ENCODE measurements at regions not wholly inside any gene's neighbourhood (a gene's known extent, or its start where the extent isn't known, plus 50 kb on each side); places are given as distances from the start of the nearest gene placed in this dataset.

GRCh38 chr18:70662588-70662987 lies 373.7 kb downstream of the SOCS6 start:
- DNase-seq (ENCODE audit: low spot score), result no peak

- DNase-seq (ENCODE audit: low spot score), result no peak
These were observed 370.4 kb downstream of the SOCS6 start for GRCh38 chr18:70659036-70659925.

- no peak for DNase-seq (ENCODE audit: low spot score)
These were observed 364.8 kb downstream of the SOCS6 start for GRCh38 chr18:70653671-70654070.

GRCh38 chr18:70650878-70651277 lies 362.0 kb downstream of the SOCS6 start:
- DNase-seq (ENCODE audit: low spot score), result no peak

- DNase-seq (ENCODE audit: low spot score), result no peak
These were observed 360.8 kb downstream of the SOCS6 start for GRCh38 chr18:70649683-70650082.

GRCh38 chr18:70645971-70646370 lies 357.1 kb downstream of the SOCS6 start:
- no peak for DNase-seq (ENCODE audit: low spot score)

- no peak for DNase-seq (ENCODE audit: low spot score)
These were observed 355.0 kb downstream of the SOCS6 start for GRCh38 chr18:70643812-70644211.

GRCh38 chr18:70641156-70641775 lies 352.4 kb downstream of the SOCS6 start:
- DNase-seq (ENCODE audit: low spot score), result no peak

- no peak for DNase-seq (ENCODE audit: low spot score)
These were observed 351.6 kb downstream of the SOCS6 start for GRCh38 chr18:70640336-70640887.

- no peak for DNase-seq (ENCODE audit: low spot score)
These were observed 348.1 kb downstream of the SOCS6 start for GRCh38 chr18:70636991-70637390.

GRCh38 chr18:70634576-70635147 lies 345.8 kb downstream of the SOCS6 start:
- DNase-seq (ENCODE audit: low spot score), result no peak

- DNase-seq (ENCODE audit: low spot score), result no peak
These were observed 338.4 kb downstream of the SOCS6 start for GRCh38 chr18:70627182-70627802.

GRCh38 chr18:70622622-70623419 lies 334.0 kb downstream of the SOCS6 start:
- DNase-seq (ENCODE audit: low spot score), result no peak

GRCh38 chr18:70621710-70622109 lies 332.9 kb downstream of the SOCS6 start:
- no peak for DNase-seq (ENCODE audit: low spot score)

- no peak for DNase-seq (ENCODE audit: low spot score)
These were observed 332.2 kb downstream of the SOCS6 start for GRCh38 chr18:70620837-70621612.

- no peak for DNase-seq (ENCODE audit: low spot score)
These were observed 328.3 kb downstream of the SOCS6 start for GRCh38 chr18:70617020-70617763.

GRCh38 chr18:70600225-70600925 lies 311.5 kb downstream of the SOCS6 start:
- DNase-seq (ENCODE audit: low spot score), result no peak

GRCh38 chr18:70598406-70598805 lies 309.6 kb downstream of the SOCS6 start:
- DNase-seq (ENCODE audit: low spot score), result no peak

GRCh38 chr18:70582981-70583380 lies 294.1 kb downstream of the SOCS6 start:
- DNase-seq (ENCODE audit: low spot score), result no peak

Measured in D341Med (cell line).